ENCODE measurements at regions not wholly inside any gene's neighbourhood (a gene's known extent, or its start where the extent isn't known, plus 50 kb on each side); places are given as distances from the start of the nearest gene placed in this dataset.

- no peak overlapping the region for H2AFZ ChIP-seq (ENCODE audit: low read length)
- ChIA-PET POLR2A (no interaction called here), CTCF (ENCODE audit: low intra/inter-chr PET ratio, low total read pairs) (no interaction called here)
- H3K27me3 ChIP-seq (ENCODE audit: control insufficient read depth in 1 of 2, insufficient read depth in 2 of 2, low read length in 2 of 2), result no peaks in the 10 kb centered on the region
- no peak overlapping the region for H3K9ac ChIP-seq (ENCODE audit: insufficient read depth, low read depth, low read length)
- TF ChIP-seq, protein P1, sequence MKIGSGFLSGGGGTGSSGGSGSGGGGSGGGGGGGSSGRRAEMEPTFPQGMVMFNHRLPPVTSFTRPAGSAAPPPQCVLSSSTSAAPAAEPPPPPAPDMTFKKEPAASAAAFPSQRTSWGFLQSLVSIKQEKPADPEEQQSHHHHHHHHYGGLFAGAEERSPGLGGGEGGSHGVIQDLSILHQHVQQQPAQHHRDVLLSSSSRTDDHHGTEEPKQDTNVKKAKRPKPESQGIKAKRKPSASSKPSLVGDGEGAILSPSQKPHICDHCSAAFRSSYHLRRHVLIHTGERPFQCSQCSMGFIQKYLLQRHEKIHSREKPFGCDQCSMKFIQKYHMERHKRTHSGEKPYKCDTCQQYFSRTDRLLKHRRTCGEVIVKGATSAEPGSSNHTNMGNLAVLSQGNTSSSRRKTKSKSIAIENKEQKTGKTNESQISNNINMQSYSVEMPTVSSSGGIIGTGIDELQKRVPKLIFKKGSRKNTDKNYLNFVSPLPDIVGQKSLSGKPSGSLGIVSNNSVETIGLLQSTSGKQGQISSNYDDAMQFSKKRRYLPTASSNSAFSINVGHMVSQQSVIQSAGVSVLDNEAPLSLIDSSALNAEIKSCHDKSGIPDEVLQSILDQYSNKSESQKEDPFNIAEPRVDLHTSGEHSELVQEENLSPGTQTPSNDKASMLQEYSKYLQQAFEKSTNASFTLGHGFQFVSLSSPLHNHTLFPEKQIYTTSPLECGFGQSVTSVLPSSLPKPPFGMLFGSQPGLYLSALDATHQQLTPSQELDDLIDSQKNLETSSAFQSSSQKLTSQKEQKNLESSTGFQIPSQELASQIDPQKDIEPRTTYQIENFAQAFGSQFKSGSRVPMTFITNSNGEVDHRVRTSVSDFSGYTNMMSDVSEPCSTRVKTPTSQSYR (CRISPR knock-in tag; IDR thresholded peaks at IDR 0.05; ENCODE audit: borderline replicate concordance), result no peak
- TF ChIP-seq CTCF (CRISPR knock-in tag; IDR thresholded peaks at IDR 0.05) (0 out of 2 replicates have a peak, but pooled peaks have one; percentile 22), ZNF800 (CRISPR knock-in tag; IDR thresholded peaks at IDR 0.05) (no peak)
- H4K20me1 ChIP-seq (ENCODE audit: insufficient read depth, low read length), result no peaks in the 10 kb centered on the region
- intact Hi-C loops (cut with micrococcal nuclease; ENCODE audit: unreplicated experiment), result no loop called here
- H3K4me3 ChIP-seq (replicated peaks in 1 of 3; ENCODE audit: insufficient read depth in 1 of 3, low read depth in 2 of 3, low read length in 3 of 3), result no peak overlapping the region
- no peaks in the 10 kb centered on the region for H3K36me3 ChIP-seq (replicated peaks in 1 of 2; ENCODE audit: control insufficient read depth in 1 of 2, insufficient read depth in 2 of 2, low read length in 2 of 2)
- H3K79me2 ChIP-seq (ENCODE audit: insufficient read depth, low read length), result no peaks in the 10 kb centered on the region
- in situ Hi-C loops (cut with HindIII; ENCODE audit: extremely low pct_ligation_motif_present, low pct_unique_long_range_greater_than_20kb), result no loop called here
- WGBS (ENCODE audit: low lambda C conversion rate), result 13% methylated on average over 1 of the region's 3 CpGs
- peak; percentile 5 for DNase-seq (ENCODE audit: low spot score)
- H3K4me1 ChIP-seq (ENCODE audit: insufficient read depth, low read length), result no peaks in the 10 kb centered on the region
- no peak overlapping the region for H3K27ac ChIP-seq (ENCODE audit: extremely low read length, insufficient read depth, low read length)
- BruUV-seq (replicated peaks), result no TSS peak
- H3K4me2 ChIP-seq (ENCODE audit: low read depth, low read length), result no peak overlapping the region
- no peak for FAIRE-seq
- peak; percentile 70 for ATAC-seq
- peaks cover 15% of the 10 kb centered on the region for H3K9me3 ChIP-seq (ENCODE audit: low read length)
Observed at GRCh38 chr18:30192216-30192615, 850.3 kb downstream of the DSC3 start.
